GM12878 (cell line): ENCODE measurements at regions not wholly inside any gene's neighbourhood (a gene's known extent, or its start where the extent isn't known, plus 50 kb on each side); places are given as distances from the start of the nearest gene placed in this dataset.

ENCODE experiments used
- CHD2 ChIP-seq: IDR thresholded peaks from 2 replicates; pipeline ENCODE4 v1.6.1; 2011; ENCODE audit warnings: low read depth, low read length, improper control_type of control experiment, borderline replicate concordance
- HDGF ChIP-seq: fragments of 450-650 bp; IDR thresholded peaks from 2 replicates; pipeline ENCODE4 v1.6.1; 2016; ENCODE audit warnings: antibody characterized with exemption
- MYC ChIP-seq: IDR thresholded peaks from 2 replicates; pipeline ENCODE4 v1.6.1; 2011; ENCODE audit warnings: mild to moderate bottlenecking, low read length, moderate library complexity, inconsistent platforms; ENCODE audit not compliant: insufficient read depth, insufficient replicate concordance, insufficient read length, severe bottlenecking
- NFIC ChIP-seq: IDR thresholded peaks from 2 replicates; pipeline ENCODE4 v1.6.1; 2012; ENCODE audit warnings: low read depth, mild to moderate bottlenecking, inconsistent platforms, low read length, moderate library complexity
- RUNX3 ChIP-seq: IDR thresholded peaks from 2 replicates; pipeline ENCODE4 v1.6.1; 2012; ENCODE audit warnings: low read length, inconsistent platforms
- SUZ12 ChIP-seq: fragments of 200-600 bp; sonication (generic); IDR thresholded peaks from one replicate; pipeline ENCODE4 v1.6.1; 2018; ENCODE audit warnings: antibody characterized with exemption, mild to moderate bottlenecking; ENCODE audit not compliant: unreplicated experiment
- ZNF274 ChIP-seq: IDR thresholded peaks from one replicate; pipeline ENCODE4 v1.8.0; 2011; ENCODE audit not compliant: insufficient read length, insufficient read depth
- TF ChIP-seq, protein P1 (sequence below): IDR thresholded peaks from 2 replicates; pipeline ENCODE4 v1.6.1; 2012; ENCODE audit warnings: low read depth, low read length, improper control_type of control experiment
- TF ChIP-seq, protein P2 (sequence below), 3 experiments: IDR thresholded peaks in 2 of 3; conservative IDR thresholded peaks in 1 of 3; 2 replicates each; pipeline ENCODE4 v1.5.1; 2011; ENCODE audit warnings: low read depth in 3 of 3, low read length in 3 of 3, mild to moderate bottlenecking in 3 of 3, control low read depth in 2 of 3, moderate library complexity in 2 of 3, inconsistent platforms in 1 of 3, mixed read lengths in 1 of 3; ENCODE audit not compliant: control insufficient read depth in 2 of 3, insufficient read depth in 1 of 3; ENCODE audit errors: extremely low read depth in 1 of 3

DNA sequence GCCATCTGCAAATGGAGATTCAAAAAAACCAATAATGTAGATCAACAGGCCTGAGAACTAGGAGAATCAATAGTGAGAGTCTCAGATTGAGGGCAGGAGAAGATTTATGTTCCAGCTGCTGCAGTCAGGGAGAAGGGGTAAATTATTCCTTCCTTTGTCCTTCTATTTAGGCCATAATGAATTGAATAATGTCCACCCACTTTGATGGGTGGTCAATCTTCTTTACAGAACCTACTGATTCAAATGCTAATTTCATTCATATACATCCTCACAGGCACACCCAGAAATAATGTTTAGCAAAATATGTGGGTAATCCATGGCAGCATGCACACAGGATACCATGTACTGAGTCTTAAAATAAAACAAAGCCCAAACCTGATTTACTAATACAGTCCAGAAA is 695.3 kb upstream of the REG3G start:
- TF ChIP-seq MYC (no peak), HDGF (no peak), SUZ12 (no peak), NFIC (no peak), RUNX3 (no peak), CHD2 (no peak), ZNF274 (no peak)
- TF ChIP-seq, protein P1, sequence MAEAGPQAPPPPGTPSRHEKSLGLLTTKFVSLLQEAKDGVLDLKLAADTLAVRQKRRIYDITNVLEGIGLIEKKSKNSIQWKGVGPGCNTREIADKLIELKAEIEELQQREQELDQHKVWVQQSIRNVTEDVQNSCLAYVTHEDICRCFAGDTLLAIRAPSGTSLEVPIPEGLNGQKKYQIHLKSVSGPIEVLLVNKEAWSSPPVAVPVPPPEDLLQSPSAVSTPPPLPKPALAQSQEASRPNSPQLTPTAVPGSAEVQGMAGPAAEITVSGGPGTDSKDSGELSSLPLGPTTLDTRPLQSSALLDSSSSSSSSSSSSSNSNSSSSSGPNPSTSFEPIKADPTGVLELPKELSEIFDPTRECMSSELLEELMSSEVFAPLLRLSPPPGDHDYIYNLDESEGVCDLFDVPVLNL: no peak
- TF ChIP-seq, protein P2, sequence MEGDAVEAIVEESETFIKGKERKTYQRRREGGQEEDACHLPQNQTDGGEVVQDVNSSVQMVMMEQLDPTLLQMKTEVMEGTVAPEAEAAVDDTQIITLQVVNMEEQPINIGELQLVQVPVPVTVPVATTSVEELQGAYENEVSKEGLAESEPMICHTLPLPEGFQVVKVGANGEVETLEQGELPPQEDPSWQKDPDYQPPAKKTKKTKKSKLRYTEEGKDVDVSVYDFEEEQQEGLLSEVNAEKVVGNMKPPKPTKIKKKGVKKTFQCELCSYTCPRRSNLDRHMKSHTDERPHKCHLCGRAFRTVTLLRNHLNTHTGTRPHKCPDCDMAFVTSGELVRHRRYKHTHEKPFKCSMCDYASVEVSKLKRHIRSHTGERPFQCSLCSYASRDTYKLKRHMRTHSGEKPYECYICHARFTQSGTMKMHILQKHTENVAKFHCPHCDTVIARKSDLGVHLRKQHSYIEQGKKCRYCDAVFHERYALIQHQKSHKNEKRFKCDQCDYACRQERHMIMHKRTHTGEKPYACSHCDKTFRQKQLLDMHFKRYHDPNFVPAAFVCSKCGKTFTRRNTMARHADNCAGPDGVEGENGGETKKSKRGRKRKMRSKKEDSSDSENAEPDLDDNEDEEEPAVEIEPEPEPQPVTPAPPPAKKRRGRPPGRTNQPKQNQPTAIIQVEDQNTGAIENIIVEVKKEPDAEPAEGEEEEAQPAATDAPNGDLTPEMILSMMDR (IDR thresholded peaks at IDR 0.05 in 2 of 3, conservative IDR thresholded peaks at IDR 0.05 in 1 of 3; ENCODE audit: control insufficient read depth in 2 of 3, extremely low read depth in 1 of 3, insufficient read depth in 1 of 3, low read depth in 3 of 3, low read length in 3 of 3): no peak
